C4-2B (cell line): ENCODE measurements at regions not wholly inside any gene's neighbourhood (a gene's known extent, or its start where the extent isn't known, plus 50 kb on each side); places are given as distances from the start of the nearest gene placed in this dataset.

Experiments used
- H3K27ac ChIP-seq: fragments of 450-650 bp; 2 replicates; pipeline ENCODE4 v1.5.1; 2017
- CTCF ChIP-seq: fragments of 450-650 bp; conservative IDR thresholded peaks from 2 replicates; pipeline ENCODE4 v1.5.1; 2017; ENCODE audit warnings: mild to moderate bottlenecking
- ZFX ChIP-seq: fragments of 450-650 bp; IDR thresholded peaks from 2 replicates; pipeline ENCODE4 v1.6.1; 2017

DNA sequence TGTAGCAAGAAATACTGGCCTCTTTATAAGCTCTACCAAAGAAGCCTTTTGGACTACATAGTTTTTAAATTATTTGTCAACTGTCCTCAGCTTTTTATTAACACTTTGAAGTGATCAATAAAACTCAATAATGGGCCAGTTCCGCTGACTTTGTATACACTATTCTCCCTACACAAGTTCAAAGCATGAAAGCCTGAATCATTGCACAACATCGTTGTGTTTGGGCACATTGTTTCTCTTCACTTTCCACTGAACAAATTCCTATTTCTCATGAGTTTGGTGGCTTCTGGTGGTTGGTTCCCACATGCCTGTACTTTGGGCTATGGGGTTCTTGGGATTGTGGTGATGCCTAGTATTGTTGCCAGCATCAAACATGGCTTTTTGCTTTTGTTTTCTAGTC lies 561.8 kb upstream of the LRRN3 start:
- H3K27ac ChIP-seq = no peak overlapping the region
- no peak for TF ChIP-seq CTCF
- TF ChIP-seq ZFX = no peak

DNA sequence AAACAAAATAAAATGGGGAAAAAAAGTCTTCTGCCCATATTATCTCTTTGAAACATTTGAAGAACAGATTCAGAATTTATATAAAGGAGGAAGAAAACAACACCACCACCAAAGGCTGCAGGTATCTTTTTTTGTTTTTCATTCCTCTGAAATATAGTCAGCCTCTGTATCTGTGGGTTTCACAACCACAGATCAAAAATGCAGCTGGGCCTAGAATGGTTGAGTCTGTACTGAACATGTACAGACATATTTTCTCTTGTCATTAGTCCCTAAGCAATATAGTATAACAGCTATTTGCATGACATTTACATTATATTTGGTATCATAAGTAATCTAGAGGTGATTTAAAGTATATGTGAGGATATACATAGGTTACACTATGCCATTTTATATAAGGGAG lies 559.7 kb upstream of the LRRN3 start:
- no peak overlapping the region for H3K27ac ChIP-seq
- TF ChIP-seq CTCF (no peak), ZFX (no peak)

DNA sequence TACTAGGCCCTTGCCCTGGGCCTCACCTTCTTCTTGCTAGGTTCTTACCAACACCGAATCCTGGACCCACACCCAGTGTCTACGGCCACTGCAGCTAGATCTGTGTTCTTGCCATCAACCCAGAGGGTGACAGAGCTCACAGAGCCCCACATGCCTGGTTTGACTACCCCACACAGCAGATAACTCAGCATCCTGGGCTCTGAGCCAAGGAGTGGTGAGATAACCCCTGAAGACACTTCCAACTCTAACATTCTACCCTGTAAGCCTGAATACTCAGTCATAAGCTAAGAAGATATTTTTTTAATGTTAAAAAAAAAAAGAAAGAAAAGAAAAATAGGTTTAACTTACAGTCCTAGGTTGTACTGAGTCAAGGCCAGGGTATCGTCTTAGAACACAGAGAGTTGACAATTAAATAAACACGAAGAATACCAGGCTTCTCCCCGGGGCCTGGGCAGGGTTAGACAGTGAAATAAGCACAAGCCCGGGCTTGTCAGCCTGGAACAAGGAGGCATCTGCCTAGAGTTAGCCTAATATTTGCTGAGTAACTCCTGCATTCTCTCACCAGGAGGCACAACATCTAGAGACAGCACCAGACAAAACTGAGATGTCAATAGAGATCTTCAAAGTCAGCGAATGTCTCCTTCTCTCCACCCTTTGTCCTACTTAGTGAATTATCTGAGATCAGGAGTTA lies 556.5 kb upstream of the LRRN3 start:
- H3K27ac ChIP-seq = peak overlapping the region; percentile 67
- TF ChIP-seq CTCF = peak; percentile 74
- TF ChIP-seq ZFX = no peak

DNA sequence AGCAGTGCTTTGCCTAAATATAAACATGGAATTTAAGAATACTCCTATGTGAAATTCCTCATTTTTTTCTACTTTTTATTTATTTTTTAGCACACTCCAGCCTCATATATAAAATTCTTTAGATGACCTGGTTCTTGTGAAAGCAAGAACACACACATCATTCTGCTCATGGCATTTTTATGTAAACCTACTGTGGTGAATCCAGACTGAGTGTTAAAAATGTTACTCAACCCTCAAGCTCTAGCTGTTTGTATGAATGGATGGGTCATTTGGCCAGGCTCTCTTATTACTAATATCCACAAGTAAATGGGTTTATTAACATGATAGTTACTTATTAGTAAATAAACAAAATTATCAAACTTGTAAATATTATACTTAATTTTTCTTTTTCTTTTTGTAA lies 551.7 kb upstream of the LRRN3 start:
- H3K27ac ChIP-seq = no peak overlapping the region
- TF ChIP-seq CTCF = no peak
- TF ChIP-seq ZFX = no peak

DNA sequence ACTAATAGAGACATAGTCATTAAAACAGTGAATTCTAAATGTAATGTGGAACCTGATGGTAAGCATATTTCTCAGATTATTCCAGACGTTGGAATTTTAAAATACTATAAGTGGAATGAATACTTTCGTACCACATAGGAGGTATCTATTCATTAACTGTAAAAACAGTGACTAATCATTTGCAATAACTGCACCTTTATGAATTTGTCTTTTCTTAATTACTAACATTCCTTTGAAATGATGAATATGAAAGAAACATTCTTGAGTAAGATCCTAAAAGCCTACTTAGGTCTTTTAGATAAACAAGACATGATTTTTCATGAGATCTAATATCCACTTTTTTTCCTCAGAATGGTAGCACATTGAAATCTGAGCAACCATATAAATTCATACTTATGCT lies 549.0 kb upstream of the LRRN3 start:
- TF ChIP-seq ZFX (no peak), CTCF (no peak)
- no peak overlapping the region for H3K27ac ChIP-seq

GRCh38 chr7:110544194-110544593 lies 546.7 kb upstream of the LRRN3 start:
- H3K27ac ChIP-seq = no peak overlapping the region
- TF ChIP-seq ZFX (no peak), CTCF (no peak)

DNA sequence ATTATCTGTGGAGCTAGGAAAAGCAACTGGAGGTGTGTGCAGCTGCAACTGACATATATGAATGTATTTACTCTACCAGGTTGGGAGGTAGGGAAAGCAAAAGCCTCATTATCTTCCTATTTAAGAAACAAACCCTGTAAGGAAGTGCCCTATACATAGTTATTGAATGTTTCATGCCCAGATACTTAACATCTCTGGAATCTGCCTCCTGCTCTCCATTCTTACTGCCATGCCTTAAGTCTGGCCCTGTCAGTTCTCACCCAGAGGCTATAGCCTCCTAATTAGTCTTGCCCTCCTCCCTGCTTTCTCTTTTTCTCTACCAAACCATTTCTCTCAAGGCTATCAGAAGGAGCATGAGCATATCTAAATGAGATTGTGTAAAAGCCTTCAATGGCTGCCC lies 542.6 kb upstream of the LRRN3 start:
- TF ChIP-seq ZFX (no peak), CTCF (no peak)
- H3K27ac ChIP-seq = no peak overlapping the region
